Fibroblast of villous mesenchyme (primary cell): ENCODE measurements at regions not wholly inside any gene's neighbourhood (a gene's known extent, or its start where the extent isn't known, plus 50 kb on each side); places are given as distances from the start of the nearest gene placed in this dataset.

ENCODE experiments used
- DNase-seq: peaks from one replicate; pipeline ENCODE4 v3.0.0-alpha.2; 2010; ENCODE audit warnings: low read depth
- H3K4me3 ChIP-seq: 2 replicates; pipeline ENCODE4 v1.5.1; 2011; ENCODE audit warnings: low read depth, mild to moderate bottlenecking, low read length
- TF ChIP-seq, protein P1 (sequence below): IDR thresholded peaks from 2 replicates; pipeline ENCODE4 v1.5.1; 2012; ENCODE audit warnings: low read depth, mild to moderate bottlenecking, low read length; ENCODE audit not compliant: insufficient read depth

DNA sequence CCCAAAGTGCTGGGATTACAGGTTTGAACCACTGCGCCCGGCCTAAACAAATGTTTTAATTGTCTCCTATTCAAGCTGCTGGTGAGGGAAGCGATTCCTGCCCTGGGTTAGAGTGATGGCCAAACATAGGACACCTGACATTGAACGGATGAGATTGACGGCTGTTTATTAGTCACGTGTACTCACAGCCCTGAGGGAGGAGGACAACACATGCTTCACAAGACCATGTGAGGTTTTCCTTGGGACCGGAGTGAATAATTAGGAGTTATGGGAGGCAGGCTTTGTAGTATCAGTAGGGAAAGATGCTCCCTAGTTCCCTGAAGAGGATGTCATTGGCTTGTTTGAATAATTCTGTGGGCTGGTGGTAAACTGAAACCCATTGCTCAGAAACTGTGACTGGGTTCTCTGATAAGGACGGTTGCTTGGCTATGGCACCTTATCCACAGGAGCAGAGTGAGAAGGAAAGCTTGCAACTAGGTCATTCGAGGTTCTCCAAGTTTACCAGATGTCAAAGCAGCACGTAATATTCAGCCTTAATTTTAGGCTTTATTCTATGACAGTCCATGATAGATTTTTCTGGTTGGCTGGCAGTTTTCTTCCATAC lies 245.8 kb downstream of the PLA2G4A start:
- TF ChIP-seq, protein P1, sequence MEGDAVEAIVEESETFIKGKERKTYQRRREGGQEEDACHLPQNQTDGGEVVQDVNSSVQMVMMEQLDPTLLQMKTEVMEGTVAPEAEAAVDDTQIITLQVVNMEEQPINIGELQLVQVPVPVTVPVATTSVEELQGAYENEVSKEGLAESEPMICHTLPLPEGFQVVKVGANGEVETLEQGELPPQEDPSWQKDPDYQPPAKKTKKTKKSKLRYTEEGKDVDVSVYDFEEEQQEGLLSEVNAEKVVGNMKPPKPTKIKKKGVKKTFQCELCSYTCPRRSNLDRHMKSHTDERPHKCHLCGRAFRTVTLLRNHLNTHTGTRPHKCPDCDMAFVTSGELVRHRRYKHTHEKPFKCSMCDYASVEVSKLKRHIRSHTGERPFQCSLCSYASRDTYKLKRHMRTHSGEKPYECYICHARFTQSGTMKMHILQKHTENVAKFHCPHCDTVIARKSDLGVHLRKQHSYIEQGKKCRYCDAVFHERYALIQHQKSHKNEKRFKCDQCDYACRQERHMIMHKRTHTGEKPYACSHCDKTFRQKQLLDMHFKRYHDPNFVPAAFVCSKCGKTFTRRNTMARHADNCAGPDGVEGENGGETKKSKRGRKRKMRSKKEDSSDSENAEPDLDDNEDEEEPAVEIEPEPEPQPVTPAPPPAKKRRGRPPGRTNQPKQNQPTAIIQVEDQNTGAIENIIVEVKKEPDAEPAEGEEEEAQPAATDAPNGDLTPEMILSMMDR: no peak
- DNase-seq: no peak
- no peak overlapping the region for H3K4me3 ChIP-seq

DNA sequence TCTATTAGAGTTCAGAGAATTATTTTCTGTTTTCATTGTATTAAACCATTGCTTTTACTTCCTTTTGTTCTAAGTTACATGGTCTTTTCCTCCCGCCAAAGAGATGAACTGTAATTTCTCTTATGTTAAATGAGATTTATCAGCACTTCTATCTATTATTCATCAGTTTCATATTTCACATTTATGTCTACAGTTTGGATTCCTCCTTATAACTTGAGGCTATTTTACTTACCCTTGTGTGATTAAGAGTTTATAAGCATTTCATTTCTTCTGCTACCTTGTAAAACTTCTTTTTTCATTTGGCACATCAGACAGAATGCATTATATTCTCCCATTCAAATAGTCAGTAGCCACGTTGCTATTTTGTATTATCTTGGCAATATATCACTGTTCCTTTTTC lies 248.2 kb downstream of the PLA2G4A start:
- TF ChIP-seq, protein P1: no peak
- H3K4me3 ChIP-seq: no peak overlapping the region
- no peak for DNase-seq

DNA sequence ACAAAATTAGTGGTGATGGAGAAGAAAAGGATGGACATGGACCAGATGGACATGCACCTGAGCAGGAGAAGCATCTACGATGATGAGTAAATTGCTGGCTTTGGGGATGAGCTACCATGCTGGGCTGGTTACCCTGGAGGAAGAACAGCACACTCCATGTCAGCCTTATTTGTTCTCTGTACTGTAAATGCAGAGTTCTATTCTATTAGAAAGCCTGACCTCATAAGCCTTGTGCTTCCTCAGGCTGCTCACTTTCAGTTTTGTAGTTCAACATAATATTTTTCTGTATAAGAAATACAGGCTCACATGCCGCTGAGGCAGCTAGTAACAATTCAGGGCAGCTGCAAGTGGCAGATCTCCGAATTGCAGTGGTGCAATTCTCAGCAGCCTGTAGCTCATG lies 249.6 kb downstream of the PLA2G4A start:
- H3K4me3 ChIP-seq: no peak overlapping the region
- DNase-seq: no peak
- TF ChIP-seq, protein P1: no peak

DNA sequence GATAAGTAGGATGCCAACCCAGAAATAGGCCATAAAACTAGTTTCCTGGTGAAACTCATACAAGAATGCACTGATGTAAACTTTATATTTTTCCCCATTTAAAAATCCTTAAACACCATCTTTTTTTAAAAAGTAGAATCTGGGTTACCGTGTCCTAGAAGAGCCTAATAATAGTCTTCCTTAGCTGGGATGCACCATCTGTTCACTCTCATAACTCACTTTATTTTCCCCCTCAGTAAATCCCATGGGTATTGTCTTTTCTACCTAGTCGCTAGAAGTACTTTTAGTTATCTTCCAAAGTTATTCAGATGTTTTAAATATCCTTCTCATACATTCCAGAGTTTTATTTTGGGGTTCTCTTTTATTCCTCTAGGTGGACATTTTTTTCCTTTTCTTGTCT lies 250.2 kb downstream of the PLA2G4A start:
- no peak overlapping the region for H3K4me3 ChIP-seq
- DNase-seq: no peak
- TF ChIP-seq, protein P1: no peak

DNA sequence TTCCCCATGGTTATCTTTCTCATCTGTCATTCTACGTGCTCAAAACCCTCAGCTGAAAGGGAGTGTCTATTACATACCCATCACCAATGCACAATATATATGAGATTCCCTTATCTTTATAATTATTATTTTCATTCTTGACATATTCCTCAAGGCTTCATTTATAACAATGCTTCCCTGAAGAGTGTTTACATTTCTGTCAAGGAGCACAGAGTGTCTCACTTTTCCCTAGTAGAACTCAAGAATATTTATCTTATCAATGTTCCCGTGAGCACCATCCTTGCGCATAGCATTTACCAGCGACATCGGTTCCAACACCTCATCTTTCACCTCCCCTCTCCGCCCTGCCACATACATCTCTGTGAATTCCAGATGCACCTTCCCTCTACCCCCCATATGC lies 250.6 kb downstream of the PLA2G4A start:
- TF ChIP-seq, protein P1: no peak
- H3K4me3 ChIP-seq: no peak overlapping the region

DNA sequence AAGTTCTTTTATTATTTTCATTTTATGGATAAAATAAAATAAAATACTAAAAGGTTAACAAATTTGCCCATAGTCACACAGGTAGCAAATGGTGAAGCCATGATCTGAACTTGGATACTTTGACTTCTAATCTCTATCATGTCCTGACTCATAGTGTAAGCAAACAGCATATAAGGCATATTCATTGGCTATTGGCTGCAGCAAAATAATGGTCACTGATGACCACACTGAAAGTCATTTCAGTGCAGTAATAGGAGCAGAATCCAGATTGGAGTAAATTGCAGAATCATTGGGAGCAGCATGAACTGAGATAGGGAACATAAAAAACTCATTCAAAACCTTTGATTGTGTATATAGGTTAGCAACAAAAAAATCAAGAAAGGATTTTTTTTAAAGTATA lies 262.9 kb downstream of the PLA2G4A start:
- H3K4me3 ChIP-seq: no peak overlapping the region
- no peak for DNase-seq
- TF ChIP-seq, protein P1: no peak

More for the DNA sequence above, 250.6 kb downstream of the PLA2G4A start:
- DNase-seq: no peak

DNA sequence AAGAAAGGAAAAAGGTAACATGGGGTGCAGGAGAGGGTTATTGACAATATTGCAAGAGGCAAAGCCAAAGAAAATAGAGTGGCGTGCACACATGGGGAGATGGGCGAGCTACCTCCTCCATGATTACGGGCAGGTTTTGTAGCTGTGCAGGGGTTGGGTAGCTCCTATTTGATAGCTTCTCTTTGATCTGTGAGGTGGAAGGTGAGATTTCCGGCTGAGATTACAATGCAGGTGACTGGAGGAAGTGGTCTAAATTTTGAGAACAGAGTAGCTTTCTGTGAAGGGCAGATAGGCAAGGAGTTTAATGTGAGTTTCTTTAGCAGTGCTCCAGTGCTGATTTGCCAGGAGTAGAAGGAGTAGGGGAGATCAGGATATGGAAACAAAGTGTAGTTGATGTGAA lies 263.4 kb downstream of the PLA2G4A start:
- no peak overlapping the region for H3K4me3 ChIP-seq
- TF ChIP-seq, protein P1: no peak
- no peak for DNase-seq
